OCI-LY3 (cell line): ENCODE measurements at regions not wholly inside any gene's neighbourhood (a gene's known extent, or its start where the extent isn't known, plus 50 kb on each side); places are given as distances from the start of the nearest gene placed in this dataset.

ENCODE experiments used
- H2AFZ ChIP-seq: fragments of 200-600, 300-600 bp; shearing (Covaris generic); 2 replicates; pipeline ENCODE4 v1.6.0; 2014; ENCODE audit warnings: antibody characterized with exemption, low read depth, low read length
- H3K27ac ChIP-seq: fragments of 200-600, 300-600 bp; sonication (generic); 2 replicates; pipeline ENCODE4 v1.5.1; 2014; ENCODE audit warnings: mild to moderate bottlenecking, low read length, moderate library complexity, mixed read lengths
- H3K27me3 ChIP-seq: fragments of 200-600, 300-600 bp; sonication (generic); 2 replicates; pipeline ENCODE4 v1.6.1; 2014; ENCODE audit warnings: low read depth, low read length, mixed read lengths
- H3K36me3 ChIP-seq: fragments of 200-600, 300-600 bp; sonication (generic); replicated peaks from 2 replicates; pipeline ENCODE3; 2014; ENCODE audit warnings: low read depth, low read length, mixed read lengths
- H3K4me1 ChIP-seq: fragments of 300-600, 200-600 bp; sonication (generic); 2 replicates; pipeline ENCODE4 v1.6.1; 2014; ENCODE audit warnings: low read length, mixed read lengths
- H3K4me2 ChIP-seq: fragments of 200-600, 300-600 bp; sonication (generic); 2 replicates; pipeline ENCODE4 v1.6.1; 2014; ENCODE audit warnings: low read length, mixed read lengths
- H3K4me3 ChIP-seq: fragments of 300-600, 200-600 bp; sonication (generic); 2 replicates; pipeline ENCODE4 v1.5.1; 2014; ENCODE audit warnings: antibody characterized with exemption, mild to moderate bottlenecking, low read length, moderate library complexity
- H3K79me2 ChIP-seq: fragments of 300-600, 200-600 bp; shearing (Covaris generic); 2 replicates; pipeline ENCODE4 v1.6.1; 2014; ENCODE audit warnings: mild to moderate bottlenecking, low read length, mixed read lengths
- H3K9ac ChIP-seq: fragments of 300-600, 200-600 bp; shearing (Covaris generic); 2 replicates; pipeline ENCODE4 v1.6.0; 2014; ENCODE audit warnings: mild to moderate bottlenecking, low read length, moderate library complexity
- H3K9me3 ChIP-seq: fragments of 200-600, 300-600 bp; shearing (Covaris generic); 2 replicates; pipeline ENCODE4 v1.6.1; 2014; ENCODE audit warnings: low read length, mixed read lengths; ENCODE audit not compliant: insufficient read depth
- H4K20me1 ChIP-seq: fragments of 200-600, 300-600 bp; sonication (generic); 2 replicates; pipeline ENCODE4 v1.6.1; 2016; ENCODE audit warnings: low read length, mixed read lengths; ENCODE audit not compliant: insufficient read depth
- EZH2phosphoT487 ChIP-seq: fragments of 200-600 bp; shearing (Covaris generic); IDR thresholded peaks from 2 replicates; pipeline ENCODE4 v1.6.1; 2018; ENCODE audit warnings: antibody characterized with exemption, mixed run types, low read depth
- TF ChIP-seq, protein P1 (sequence below): fragments of 200-600, 300-600 bp; sonication (generic); IDR thresholded peaks from 2 replicates; pipeline ENCODE4 v1.5.1; 2014; ENCODE audit warnings: antibody characterized with exemption, low read length, low read depth

DNA sequence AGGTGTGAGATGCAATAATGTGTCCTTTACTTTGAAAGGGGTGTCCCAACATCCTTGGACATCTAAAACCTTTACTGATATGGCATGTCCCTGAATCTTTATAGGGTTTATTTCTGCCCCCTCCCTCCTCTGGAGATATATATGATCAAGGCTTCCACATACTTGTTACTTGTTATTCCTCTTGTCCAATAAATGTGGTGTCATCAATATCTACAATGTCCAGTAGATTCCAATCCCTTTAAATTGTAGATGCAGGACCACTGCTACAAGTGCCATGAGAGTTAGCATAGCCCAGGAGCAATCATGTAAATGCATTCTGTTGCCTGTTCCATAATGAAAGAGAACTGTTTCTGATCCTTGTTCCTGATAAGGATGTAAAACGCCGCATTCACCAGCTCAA is 479.7 kb upstream of the MEIS1 start:
- Histone ChIP-seq H3K9ac (no peak overlapping the region), H3K9me3 (no peaks in the 10 kb centered on the region), H3K36me3 (no peaks in the 10 kb centered on the region), H4K20me1 (no peaks in the 10 kb centered on the region), H2AFZ (no peak overlapping the region), H3K79me2 (no peaks in the 10 kb centered on the region), H3K27me3 (no peaks in the 10 kb centered on the region), H3K4me2 (no peak overlapping the region), H3K4me1 (no peaks in the 10 kb centered on the region), H3K27ac (no peak overlapping the region), H3K4me3 (no peak overlapping the region)
- TF ChIP-seq, protein P1, sequence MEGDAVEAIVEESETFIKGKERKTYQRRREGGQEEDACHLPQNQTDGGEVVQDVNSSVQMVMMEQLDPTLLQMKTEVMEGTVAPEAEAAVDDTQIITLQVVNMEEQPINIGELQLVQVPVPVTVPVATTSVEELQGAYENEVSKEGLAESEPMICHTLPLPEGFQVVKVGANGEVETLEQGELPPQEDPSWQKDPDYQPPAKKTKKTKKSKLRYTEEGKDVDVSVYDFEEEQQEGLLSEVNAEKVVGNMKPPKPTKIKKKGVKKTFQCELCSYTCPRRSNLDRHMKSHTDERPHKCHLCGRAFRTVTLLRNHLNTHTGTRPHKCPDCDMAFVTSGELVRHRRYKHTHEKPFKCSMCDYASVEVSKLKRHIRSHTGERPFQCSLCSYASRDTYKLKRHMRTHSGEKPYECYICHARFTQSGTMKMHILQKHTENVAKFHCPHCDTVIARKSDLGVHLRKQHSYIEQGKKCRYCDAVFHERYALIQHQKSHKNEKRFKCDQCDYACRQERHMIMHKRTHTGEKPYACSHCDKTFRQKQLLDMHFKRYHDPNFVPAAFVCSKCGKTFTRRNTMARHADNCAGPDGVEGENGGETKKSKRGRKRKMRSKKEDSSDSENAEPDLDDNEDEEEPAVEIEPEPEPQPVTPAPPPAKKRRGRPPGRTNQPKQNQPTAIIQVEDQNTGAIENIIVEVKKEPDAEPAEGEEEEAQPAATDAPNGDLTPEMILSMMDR, result no peak
- no peak for TF ChIP-seq EZH2phosphoT487

DNA sequence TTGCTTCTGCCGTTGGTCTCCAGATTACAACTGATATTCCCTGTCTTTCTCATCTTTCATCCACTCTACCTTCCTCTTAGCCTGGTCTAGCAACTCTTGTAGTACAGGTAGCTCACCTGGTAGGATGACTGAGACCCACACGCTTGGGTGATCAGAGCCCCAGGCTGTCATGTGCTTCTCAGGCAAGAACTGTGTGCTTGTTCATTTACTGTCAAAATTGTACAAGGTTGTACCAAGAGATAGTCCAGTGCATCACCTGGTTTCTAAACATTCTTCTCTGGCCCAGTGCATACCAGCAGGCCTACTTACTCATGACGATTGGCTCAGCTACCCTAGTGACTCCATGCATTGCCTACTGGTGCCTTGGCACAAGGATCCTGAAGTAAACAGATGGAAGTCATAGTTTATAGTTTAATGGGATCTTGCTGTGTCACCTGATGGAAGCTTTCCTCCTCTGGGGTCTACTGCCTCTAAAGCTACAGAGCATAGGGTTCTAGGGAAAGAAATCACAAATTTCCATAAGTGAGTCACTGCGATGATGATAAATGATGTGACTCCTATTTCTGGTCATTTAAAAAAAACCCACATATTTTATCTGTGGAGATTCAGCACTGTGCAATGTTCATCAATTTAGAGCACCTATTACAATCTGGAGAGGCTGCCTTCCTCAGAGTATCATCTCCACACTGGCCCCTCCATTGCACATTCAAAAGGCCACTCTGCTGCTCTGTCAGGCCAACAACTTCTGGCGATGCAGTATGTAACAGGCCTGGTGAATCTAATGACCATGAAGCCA is 481.8 kb upstream of the MEIS1 start:
- TF ChIP-seq, protein P1, result no peak
- no peak for TF ChIP-seq EZH2phosphoT487
- Histone ChIP-seq H3K36me3 (no peaks in the 10 kb centered on the region), H2AFZ (no peak overlapping the region), H3K27me3 (no peaks in the 10 kb centered on the region), H3K4me1 (no peaks in the 10 kb centered on the region), H3K27ac (no peak overlapping the region), H3K9me3 (no peaks in the 10 kb centered on the region), H3K4me3 (no peak overlapping the region), H3K9ac (no peak overlapping the region), H3K4me2 (no peak overlapping the region), H3K79me2 (no peaks in the 10 kb centered on the region), H4K20me1 (no peaks in the 10 kb centered on the region)

DNA sequence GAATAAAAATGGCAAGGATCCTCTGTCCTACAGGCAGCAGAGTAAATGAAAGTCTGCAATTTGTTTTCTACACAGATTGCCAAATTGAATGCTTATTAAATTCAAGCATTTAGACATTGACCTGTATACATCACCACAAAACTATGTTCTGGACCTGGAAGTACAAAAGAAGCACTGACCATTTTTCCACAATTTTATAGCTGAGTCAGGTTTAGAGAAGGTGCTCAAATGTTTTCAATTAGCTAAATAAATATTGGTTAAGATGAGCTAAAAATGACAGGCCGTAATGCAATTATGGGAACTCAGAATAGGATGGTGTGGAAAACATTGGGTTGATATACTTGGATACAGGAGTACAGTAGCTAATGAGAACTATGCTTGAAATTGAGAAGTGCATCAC is 490.7 kb upstream of the MEIS1 start:
- H3K79me2 ChIP-seq, result no peaks in the 10 kb centered on the region
- no peaks in the 10 kb centered on the region for H3K4me1 ChIP-seq
- H2AFZ ChIP-seq, result no peak overlapping the region
- no peak overlapping the region for H3K27ac ChIP-seq
- H3K4me3 ChIP-seq, result no peak overlapping the region
- no peak overlapping the region for H3K9ac ChIP-seq
- H3K9me3 ChIP-seq, result no peaks in the 10 kb centered on the region
- no peak overlapping the region for H3K4me2 ChIP-seq
- TF ChIP-seq, protein P1, result no peak
- no peak for TF ChIP-seq EZH2phosphoT487
- no peaks in the 10 kb centered on the region for H3K27me3 ChIP-seq
- H4K20me1 ChIP-seq, result no peaks in the 10 kb centered on the region
- H3K36me3 ChIP-seq, result no peaks in the 10 kb centered on the region

DNA sequence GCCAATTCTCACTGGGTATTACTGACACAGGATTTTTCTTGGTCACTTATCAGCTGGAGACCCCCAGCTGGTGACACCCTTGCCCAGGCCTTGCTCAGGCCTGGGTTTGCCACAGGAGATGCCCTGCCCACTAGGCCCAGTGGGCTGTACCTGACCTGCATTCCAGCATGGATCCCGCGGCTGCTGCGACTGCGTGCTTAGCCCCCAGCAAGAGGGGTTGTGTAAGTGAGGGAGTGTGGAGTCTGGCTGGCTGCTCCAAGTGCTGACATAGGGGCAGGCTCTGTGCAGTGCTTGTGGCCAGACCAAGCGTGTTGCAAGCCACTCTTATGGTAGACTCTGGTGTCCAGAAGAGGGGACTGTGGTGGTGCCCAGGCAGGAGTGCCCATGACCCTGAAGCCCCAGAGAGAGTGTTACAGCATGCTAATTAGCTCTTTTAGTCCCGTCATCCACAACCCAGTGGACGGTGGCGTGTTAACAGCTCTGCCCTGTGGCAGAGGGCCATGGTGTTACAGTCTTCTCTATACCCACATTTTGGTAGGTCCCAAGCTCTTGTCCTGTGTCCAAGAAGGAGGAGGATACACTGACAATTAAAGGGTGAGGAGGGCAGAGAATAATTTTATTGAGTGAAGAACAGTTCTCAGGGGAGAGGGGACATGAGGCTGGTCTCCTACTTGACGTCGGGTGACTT is 491.7 kb upstream of the MEIS1 start:
- no peak overlapping the region for H3K27ac ChIP-seq
- no peak for TF ChIP-seq EZH2phosphoT487
- TF ChIP-seq, protein P1, result no peak
- H4K20me1 ChIP-seq, result no peaks in the 10 kb centered on the region
- no peak overlapping the region for H3K4me2 ChIP-seq
- H3K9ac ChIP-seq, result no peak overlapping the region
- no peaks in the 10 kb centered on the region for H3K27me3 ChIP-seq
- H3K36me3 ChIP-seq, result no peaks in the 10 kb centered on the region
- no peak overlapping the region for H2AFZ ChIP-seq
- H3K79me2 ChIP-seq, result no peaks in the 10 kb centered on the region
- no peaks in the 10 kb centered on the region for H3K9me3 ChIP-seq
- no peaks in the 10 kb centered on the region for H3K4me1 ChIP-seq
- H3K4me3 ChIP-seq, result no peak overlapping the region
